NCI-H774 (cell line): ENCODE measurements at regions not wholly inside any gene's neighbourhood (a gene's known extent, or its start where the extent isn't known, plus 50 kb on each side); places are given as distances from the start of the nearest gene placed in this dataset.

Experiments used
- DNase-seq: peaks from one replicate; lab custom pipeline; 2025; lab: John Stamatoyannopoulos, UW

DNA sequence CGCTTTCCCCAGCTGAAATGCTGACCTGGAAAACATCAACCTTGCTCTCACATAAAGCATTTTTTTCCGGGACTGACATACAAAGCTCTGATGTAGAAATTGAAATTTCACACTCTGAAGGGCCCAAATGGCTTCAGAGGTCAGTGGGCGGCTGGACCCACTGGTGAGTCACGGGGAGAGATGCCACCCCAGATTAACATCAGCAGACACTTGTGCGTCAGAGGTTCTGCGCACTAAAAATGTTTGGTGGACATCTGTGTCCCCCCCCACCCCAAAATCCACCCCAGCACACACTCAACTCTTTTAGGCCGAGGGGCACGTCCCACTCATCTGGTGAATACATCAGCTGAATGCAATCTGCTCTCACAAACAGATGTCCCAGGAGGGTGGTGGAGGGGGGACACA is 208.9 kb downstream of the ASB1 start:
- DNase-seq = no peak

DNA sequence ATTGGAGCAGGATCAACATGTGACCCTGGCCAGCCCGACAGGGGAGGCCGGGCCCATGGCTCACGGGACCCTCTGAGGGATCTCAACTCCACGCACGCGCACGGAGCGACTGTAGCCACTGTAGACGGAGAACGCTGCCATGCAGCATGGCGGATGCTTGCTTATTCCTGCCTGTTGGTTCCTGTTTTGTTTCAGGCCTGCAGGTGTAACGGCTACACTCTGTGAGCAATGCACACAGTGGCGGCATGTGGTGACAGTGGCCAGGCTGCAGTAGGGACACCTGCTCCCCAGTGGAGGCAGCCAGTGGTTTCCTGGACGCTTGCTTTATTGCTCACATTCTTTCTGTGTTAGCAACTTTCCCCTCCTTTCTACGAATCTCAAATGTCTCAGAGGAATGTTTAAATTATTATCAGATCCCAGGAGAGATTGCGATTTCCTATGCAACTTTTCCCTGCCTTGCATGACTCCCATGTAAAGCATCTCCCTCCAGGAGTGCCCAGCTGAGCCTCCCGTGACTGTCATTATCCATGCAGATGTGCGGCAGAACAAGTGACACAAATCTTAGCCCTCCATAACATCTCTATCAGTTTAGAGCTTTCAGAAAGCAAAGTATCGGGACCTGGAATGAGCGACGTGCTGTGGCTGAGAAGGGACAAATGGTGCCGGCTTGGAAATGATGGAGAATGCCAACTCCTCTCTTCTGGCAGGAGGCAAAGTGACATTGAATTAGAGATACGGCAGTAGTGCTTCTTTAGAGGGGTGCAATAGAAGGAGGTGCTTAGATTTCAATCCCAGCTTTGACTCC is 209.7 kb downstream of the ASB1 start:
- no peak for DNase-seq

DNA sequence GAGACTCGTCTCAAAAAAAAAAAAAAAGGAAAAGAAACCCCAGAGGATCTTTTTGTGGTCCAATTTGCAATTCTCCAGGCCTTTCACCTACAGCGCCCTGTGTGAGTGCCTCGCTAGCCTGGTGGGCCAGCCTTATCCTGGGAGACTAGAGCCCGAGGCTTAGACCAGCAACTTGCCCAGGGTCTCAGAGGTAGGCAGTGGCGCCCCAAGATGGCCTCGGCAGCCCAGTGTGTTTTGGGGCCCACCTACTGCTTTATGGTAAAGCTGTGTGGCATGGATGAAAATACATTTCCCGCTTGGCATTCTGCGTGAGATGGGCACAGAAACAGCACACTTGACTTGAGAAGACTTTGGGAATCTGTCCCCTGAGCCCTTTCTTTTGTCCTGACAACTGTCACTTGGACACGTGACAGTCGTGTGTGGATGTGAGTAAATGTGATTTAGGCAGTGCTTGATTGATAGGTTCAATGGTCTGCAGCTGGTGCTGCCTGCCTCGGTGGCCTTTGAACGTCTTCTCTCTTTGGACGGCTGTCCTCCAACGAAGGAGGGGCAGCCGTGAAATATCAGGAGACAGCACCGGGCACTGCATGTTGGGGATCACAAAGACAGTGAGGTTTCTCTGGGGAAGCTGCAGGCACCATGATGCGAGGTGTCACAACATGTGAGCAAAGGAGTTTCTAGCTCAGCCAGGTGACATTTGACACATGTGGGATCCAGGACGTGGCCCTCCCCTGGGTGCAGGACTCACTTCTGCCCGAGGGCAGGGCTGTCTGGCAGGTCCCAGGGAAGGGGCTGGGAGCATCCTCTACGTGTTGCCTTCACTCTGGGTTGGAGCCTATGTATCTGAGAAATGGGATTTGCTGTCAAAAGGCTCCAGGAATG is 209.5 kb upstream of the TWIST2 start:
- DNase-seq = no peak

DNA sequence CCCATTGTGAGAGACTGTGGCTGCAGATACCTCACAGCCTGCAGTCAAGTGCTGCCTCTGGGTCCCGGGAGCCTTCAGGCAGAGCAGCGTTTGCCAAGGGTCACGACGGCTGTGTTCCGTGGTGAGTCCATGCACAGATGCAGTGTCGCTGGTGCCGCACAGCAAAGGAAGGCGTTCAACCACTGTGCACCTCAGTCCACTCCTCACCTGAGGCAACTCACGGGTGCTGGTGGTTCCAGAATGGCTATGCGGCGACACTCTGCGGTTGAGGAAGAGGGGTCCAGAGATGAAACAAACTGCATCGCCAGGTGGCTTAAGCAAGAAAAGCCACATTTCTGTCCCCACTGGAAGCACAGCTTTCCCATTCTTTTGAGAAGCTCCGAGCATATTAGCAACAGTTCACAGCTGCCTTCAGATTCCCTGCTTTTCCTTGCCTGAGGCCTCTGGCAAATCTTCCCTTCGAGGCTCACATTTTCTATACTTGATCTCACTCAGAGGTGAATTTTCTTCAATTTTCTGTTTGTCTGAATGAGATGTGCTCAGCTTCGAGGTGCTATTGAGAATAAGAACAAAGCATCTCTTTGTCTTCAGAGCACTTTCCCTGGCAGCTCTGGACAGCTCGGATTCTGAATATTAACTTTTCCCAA is 208.8 kb upstream of the TWIST2 start:
- DNase-seq = no peak

DNA sequence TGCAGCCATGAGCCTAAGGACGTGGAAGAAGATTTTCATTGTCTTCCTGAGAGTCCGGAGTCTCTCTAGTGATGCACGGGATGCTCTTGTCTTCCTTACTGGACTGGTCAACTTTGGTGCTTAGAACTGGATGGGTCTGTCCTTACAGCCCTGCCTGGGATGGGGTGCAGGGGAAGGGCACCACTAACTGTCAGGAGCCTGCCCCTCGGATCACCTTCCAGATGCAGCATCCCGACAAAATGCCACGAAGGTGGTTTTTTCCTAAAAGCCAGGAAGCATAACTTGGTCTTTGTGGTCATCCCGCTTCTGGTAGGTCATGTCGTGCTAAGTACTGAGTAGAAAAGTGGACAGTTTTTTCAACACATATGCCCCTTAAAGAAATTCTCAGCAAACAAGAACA is 207.4 kb upstream of the TWIST2 start:
- no peak for DNase-seq

DNA sequence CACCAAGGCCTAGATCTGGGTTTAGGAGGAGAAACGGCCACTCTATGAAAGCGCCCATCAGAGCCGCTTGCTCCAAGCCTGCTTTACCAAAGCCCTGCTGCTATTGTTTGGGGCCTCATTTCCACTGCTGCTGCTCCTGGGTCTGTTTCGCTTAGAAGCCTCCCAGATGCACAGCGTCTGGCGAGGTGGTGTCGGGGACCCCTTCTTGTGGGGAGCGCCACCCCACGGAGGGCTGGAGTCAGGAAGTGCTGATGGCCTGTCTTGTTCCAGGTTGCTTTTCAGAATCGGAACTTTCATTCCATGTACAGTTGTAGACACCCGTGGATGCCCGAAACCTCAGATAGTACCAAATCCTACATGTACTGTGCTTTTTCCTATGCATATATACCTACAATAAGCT is 204.9 kb upstream of the TWIST2 start:
- no peak for DNase-seq

GRCh38 chr2:238643400-238643907 is 204.4 kb upstream of the TWIST2 start:
- DNase-seq = no peak

DNA sequence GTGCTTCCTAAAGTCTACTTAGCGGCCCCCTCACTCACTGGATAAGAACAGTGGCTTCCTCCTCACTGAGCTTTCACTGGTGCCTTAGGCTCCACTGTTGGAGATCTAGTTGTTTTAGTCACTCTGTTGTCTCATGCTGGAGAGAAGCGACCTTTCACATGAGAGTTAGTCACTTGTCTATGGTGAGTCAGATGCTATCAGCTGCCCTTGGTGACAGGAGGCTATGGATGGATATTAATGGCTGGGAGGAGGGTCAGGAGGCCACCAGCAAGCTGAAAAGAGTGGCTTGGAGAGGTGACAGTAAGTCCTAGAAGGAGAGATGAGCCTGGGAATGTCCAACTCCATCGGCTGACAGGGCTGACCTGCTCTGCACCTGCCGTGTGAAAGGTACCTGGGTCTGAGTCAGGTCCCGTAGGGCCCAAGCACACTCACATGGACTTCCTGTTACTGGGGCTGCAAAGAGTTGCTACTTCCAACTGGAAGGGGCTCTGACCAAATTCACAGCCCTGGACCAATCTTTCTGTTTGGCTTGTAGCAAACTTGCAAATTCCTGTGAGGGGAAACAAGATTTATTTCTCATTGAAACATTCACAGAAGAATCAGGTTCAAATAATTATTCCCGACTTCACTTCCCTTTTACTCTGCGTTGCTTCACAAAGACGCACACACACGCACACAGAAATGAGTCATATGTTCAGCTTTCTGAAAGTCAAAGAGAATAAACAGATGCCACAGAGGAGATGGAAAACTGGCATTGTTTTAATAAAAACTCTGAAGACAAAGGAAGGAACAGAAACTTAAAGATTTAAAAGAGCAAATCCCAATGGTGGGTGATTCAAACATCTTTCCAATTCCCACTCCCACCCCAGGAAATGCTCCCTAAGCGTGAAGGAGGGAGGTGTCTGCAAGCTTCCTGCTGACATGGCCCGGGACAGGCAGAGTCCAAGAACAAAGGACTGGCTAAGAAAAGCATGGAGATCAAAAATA is 203.5 kb upstream of the TWIST2 start:
- DNase-seq = no peak

DNA sequence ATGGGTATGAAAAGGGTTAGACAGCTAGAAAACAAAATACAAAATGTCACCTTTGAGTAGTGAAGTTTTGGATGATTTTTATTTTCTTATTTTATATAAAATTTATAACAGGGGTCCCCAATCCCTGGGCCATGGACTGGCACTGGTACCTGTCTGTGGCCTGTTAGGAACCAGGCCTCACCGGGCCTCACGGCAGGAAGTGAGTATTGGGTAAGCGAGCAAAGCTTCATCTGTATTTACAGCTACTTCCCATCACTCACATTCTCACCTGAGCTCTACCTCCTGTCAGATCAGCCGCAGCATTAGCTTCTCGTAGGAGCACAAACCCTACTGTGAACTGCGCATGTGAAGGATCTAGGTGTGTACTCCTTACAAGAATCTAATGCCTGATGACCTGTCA is 202.8 kb upstream of the TWIST2 start:
- no peak for DNase-seq

GRCh38 chr2:238645716-238646115 is 202.2 kb upstream of the TWIST2 start:
- DNase-seq = no peak

- no peak for DNase-seq
These were observed 201.6 kb upstream of the TWIST2 start for GRCh38 chr2:238646281-238646680.

DNA sequence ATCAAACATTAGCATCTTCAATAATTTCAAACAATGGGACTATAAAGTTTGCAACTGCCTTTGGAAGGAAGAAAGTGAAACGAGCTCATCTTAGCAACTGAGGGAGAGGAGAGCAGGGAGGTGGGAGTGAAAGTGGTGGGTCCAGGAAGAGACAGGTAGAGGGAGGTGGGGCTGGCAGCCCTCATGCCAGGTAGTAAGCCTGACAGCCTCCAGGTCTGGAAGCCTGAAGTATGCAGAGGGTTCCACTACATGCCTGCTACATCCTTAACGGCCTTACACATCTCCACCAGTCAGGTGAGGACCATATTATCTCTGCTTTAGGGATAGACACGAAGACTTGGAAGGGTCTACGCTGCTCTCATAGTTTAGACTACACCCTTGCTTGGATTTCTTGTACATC is 201.1 kb upstream of the TWIST2 start:
- no peak for DNase-seq

GRCh38 chr2:238649123-238649522 is 198.8 kb upstream of the TWIST2 start:
- no peak for DNase-seq

GRCh38 chr2:238649936-238650518 is 197.9 kb upstream of the TWIST2 start:
- no peak for DNase-seq

DNA sequence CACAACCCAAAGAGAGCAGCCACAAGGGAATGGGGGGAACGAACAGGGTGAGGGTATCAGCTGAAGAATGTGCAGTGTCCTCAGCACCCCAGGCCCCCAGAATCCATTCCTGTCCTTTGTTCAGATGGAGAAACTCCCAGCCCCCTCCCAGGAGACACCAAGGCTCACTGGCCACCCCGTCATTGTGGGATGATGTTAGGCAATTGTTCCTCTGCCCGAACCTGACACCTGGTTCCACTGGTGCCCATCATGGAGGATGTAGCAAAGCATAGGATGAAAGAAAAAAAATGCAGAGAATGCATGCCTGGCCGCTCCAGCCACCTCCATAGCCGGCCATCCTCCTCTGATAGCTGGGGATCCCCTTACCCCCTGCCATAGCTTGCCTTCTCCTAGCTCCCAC is 197.3 kb upstream of the TWIST2 start:
- DNase-seq = no peak

DNA sequence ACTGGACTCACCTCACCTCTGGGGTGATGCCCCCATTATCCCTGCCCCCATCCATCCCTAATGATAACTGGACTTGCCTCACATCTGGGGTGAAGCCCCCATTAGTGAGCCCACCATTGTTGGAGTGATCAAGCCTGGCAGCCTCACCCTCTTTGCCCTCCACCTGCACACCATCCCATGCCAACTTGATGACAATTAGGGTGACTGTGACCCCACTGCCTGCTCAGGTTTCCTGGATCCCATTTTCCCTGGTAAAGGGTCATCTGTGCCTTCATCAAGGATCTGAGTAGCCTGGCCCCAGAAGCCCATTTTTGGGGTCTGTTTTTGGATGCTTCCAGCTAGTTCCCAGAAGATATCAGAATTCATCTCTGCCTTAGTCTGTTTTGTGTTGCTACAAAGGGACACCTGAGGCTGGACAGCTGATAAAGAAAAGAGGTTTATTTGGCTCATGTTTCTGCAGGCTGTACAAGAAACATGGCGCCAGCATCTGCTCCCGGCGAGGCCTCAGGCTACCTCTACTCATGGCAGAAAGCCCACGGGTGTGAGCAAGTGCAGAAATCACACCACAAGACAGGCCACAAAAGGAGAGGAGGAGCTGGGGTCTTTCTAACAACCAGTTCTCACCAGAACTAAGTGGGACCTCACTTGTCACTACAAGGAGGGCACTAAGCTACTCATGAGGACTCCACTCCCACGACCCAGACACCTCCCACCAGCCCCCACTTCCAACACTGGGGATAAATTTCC is 196.4 kb upstream of the TWIST2 start:
- no peak for DNase-seq

DNA sequence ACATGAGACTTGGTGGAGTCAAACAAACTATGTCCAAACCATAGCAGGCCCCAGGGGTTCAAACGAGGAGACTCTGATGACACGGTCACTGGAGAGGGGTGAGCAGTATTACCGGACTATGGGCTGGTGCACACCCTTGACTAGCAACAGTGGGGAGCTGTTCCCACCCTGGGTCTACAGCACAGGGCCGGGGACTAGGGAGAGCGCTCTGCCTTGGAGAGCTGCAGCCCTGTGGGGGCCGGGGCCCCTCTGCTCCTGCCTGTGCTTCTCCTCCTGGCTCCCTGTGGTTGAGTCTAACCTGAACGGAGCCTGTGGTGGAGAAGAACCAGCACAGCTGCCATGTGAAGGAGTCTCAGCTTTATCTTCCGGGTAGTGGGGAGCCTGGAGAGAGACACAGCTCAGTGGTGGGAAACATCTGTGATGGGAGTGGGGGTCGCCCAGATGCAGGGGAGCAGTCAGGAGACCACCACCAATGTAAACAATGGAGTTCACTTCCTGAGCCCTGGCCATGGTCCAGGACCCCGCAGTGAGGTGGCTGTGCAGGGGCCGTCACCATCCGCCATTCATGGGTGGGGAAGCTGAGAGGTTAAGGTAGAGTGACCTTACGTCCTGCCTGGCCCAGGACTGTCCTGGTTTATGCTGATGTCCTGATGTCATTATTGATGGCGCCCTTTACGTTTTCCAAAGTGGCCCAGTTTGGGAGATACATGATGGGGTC is 195.7 kb upstream of the TWIST2 start:
- no peak for DNase-seq

DNA sequence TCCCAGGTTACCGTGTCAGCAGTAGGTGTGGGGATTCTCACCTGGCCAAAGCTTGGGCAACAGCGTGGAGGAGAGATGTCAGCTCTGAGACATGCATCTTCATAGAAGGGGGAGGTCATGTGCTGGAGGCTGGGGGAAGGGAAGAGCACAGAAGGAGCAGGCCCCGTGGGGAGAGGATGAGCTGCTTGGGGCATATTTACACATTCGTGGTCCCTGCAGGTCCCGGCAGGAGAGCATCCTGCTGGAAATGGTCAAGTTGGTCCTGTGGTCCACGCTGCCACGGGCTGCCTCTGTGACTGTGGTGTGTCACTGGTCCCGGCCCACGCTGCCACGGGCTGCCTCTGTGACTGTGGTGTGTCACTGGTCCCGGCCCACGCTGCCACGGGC is 195.1 kb upstream of the TWIST2 start:
- DNase-seq = no peak

DNA sequence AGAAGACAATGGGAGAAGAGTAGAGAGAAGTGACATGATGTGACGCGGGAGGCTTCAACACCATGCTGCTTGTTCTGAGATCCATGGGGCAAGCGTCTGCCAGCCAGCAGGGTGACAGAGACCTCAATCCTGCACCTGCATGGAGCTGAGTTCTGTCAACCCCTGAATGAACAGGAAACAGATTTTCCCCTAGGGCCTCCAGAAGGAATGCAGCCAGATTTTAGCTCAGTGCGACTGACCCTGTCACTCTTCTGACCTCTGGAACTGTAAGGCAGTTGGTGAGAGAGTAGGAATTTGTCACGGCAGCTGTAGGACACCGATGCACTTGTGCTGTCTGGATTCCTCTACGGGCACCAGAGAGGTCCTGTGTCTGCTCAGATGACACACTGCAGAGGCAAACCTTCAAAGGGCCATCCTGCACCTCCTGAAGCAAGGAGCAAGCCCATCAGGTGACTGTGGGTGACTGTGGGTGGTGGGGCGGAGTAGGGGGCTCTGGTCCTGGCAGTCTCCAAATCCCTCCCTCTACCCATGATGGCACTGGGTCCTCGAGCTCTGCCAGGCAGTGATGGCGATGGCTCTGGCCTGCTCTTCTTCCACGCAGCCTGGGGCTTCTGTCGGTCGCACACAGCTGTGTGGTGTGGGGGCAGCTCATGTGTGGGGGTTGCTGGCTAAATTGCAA is 194.3 kb upstream of the TWIST2 start:
- DNase-seq = no peak
